Activated effector memory CD4-positive, alpha-beta T cell treated with anti-CD3 and anti-CD28 coated beads, Interleukin-2, amount 50 U/mL, for 16 hours (primary cell): ENCODE measurements at regions not wholly inside any gene's neighbourhood (a gene's known extent, or its start where the extent isn't known, plus 50 kb on each side); places are given as distances from the start of the nearest gene placed in this dataset.
"Not testable (repeated sequence)": the region's sequence is repeated elsewhere in the genome, so short reads cannot be mapped to it uniquely, and the experiment has no call there.

Source experiments
- DNase-seq: peaks from one replicate; pipeline ENCODE4 v3.0.0-alpha.2; 2020

DNA sequence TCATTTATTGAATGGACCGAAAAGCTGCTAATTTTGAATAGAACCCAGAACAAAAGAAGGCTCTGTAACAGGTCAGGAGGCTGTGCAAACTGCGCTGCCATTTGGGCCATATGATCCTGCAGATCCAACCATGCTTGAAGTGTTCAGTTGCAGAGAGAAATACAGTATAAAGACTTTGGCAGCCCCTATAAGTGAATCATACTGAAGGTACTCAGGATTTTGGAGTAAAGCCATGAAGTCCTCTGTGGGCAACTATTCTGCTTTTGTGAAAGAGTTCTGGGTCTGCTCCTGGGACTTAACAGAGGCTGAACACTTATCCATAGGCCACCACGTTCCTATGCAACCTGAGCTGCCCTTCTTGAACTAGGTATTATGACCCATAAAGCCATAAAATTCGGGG lies 1613.6 kb upstream of the PRMT6 start:
- no peak for DNase-seq

DNA sequence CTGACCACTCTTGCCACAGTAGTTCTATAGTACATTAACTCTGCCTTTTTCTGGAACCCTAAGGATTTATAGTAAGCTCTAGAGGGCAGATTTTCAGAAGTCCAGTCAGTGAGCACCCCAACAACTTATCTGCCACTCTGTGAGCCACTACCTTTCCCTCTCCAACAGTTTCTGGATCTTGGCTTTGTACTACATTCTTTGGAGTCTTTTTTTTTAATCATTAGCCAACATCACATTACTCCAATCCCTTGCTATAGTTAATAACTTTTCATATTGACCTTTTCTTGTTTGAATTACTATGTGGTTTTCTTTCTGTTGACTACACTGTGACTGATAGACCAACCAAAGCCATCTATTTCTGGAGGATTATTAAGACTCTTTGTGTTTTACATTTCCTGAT lies 1596.7 kb upstream of the PRMT6 start:
- DNase-seq, result no peak

DNA sequence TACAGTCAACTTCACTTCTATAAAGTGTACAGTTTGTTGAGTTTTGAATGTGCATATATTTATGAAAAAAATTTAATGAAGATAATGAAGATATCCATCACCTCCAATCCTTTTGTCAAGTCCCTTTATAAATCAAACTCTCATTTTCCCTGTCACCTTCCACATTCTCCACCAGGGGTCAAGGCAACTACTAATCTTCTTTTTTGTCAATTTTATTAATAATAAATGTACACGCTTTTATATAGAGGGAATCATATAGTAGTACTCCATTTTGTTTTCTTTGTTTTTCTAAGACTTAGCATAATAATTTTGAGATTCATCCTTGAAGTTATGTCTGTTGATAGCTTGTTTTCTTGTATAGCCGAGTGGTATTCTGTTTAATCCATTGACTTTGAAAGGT lies 1594.2 kb upstream of the PRMT6 start:
- no peak for DNase-seq

DNA sequence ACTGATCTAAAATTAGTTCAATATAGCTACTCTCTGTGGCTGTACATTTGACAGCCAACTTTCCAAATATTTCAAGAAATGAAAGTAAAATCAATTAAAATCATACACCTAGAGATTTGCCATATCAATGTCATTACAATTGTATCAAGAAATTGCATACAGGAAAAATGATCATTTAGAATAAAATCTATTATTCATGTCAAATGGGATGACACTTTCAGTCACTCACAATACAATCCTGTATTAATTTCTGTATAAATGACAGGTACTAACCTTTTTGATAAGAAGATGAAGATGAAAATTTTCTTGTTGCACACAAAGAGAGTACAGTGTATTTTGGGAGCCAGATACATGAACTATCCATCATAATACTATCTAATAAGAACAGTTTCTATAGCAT lies 1588.9 kb upstream of the PRMT6 start:
- DNase-seq, result no peak

DNA sequence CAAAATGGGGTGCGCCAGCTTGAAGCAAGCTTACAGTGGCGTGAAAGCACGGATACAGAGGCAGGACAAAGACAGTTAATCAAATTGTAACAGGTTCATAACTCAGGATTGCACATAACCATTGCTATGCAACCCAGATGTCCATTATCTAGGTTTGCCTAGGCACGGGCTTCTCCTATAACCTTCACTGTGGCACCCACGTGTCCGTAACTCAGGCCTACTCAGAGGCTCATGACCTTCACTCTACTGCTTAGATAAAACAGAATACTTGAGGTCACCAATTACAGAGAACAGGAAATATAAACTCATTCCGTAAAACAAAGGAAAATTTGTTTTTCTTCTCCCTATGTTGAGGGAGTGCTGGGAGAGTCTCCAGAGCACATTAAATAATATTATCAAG lies 1585.9 kb upstream of the PRMT6 start:
- DNase-seq, result not testable (repeated sequence)

DNA sequence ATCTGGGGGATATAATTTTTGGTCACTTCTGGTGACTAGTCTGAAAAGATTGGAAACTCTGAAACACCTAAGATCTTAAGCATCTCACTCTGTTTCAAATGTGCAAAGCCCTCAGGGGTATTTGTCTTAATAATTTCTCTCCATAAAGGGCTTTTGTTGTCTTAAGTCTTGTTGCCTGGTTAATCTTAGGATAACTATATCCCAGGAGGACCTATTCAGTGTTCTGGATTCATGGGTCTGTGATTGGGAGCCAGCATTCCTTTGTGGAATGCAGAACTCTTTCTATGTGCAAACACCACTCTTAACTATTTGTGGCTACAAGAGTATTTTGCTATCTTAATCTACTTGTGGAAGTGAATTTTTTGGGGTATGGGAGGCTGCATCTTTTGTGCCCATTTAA lies 1573.0 kb upstream of the PRMT6 start:
- no peak for DNase-seq

DNA sequence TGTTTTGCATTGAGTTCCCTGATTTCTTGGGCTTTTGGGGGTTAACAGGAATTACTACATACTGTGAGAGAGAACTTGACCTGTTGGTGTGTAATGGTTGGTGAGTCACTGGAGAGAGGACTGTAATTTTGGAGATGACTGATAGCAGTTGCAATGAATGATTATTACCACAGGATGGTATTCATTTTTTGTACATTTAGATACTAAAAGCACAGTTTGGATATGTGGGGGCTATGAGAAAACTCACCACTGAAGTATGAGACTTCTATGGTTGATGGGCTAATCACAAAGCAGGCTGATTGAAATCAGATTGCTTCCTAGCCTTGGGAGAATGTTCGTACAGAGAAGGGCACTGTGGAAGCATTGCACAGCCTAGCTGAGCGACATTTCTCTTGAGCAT lies 1571.3 kb upstream of the PRMT6 start:
- DNase-seq, result no peak

DNA sequence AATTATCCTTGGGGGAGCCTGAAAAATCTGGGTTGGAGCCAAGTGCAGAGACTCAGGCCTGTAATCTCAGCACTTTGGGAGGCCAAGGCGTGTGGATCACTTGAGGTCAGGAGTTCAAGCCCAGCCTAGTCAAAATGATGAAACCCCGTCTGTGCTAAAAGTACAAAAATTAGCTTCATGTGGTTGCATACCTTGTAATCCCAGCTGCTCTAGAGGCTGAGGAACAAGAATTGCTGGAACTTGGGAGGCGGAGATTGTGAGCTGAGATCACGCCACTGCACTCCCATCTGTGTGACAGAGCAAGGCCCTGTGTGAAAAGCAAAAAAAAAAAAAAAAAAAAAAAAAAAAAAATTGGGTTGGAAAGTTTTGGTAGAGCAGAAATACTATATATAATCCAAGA lies 1563.6 kb upstream of the PRMT6 start:
- DNase-seq, result no peak

DNA sequence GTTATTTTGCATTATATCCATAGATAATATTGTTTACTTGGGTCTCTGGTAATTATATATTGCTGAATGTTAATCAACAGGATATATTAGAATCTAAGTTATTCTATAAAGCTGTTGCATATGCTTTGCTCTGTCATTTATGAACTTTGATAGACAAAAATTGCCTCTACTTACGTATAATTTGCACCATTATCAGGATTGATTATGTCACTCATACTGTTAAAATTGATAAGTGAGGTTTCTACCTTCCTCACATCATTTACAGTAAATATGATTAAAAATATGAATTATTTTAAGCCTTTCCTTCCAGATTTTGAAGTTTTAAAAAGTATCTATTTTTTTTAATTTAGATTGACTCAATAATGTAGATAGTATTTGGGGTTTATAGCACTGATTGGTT lies 1540.4 kb upstream of the PRMT6 start:
- no peak for DNase-seq

DNA sequence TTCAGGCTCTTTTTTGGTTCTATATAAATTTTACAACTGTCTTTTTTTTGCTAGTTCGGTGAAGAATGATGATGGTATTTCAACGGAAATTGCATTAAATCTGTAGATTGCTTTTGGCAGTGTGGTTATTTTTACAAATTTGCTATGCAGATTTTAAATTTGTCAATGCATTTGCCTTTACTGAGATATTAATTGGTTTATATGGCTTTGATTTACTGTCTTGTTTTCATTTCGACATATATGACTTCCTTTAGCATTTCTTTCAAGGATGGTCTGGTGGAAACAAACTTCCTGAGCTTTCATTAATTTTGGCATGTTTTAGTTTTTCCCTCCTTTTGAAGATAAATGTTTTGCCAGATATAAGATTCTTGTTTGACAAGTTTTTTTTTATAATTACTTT lies 1522.5 kb upstream of the PRMT6 start:
- no peak for DNase-seq

DNA sequence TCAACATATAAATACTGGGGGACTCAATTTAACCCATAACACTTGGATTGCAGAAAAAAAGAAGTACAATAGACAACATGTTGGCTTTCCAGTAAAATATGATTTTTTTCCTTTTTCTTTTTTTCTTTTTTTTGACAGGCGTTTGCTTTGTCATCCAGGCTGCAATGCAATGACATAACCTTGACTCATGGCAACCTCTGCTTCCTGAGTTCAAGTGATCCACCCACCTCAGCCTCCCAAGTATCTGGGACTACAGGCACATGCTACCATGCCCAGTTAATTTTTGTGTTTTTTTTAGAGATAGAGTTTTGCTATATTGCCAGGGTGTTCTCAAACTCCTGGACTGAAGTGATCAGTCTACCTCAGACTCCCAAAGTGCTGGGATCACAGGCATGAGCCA lies 1512.0 kb upstream of the PRMT6 start:
- DNase-seq, result no peak

DNA sequence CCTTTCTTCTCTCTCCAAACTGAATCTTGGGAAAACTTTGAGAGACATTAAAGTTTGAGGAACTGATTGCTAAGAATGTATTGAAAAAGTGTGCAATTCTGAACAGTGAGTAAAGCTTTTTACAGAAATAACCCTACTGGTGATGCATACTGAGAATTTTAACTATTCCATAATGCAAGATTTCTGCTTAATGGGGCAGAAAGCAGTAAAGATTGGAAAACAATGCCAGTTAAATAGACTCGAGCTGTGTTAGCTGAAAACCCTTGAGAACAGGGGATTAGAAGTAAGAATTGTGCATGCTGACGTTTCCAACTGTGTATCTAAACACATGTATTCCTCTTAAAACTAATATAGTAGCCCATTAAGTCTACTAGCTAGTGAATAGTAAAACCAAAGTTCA lies 1500.2 kb upstream of the PRMT6 start:
- no peak for DNase-seq

DNA sequence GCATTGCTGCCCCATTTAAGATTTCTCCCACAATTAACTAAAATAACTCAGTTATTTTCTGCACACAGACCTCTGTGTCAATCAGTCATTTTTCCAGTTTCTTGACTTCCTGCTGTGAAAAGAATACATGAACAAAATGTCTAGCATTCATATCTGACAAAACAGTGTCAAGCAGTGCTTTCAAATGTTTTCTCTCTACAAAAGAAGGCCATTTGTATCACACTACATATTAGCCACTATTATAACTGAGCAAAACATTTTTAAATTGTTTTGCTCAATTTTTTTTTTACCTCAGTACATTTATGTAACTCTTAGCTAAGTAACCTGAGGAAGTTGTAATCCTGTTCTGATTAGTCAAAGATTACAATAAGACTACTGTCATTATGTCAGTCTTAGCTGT lies 1498.5 kb upstream of the PRMT6 start:
- DNase-seq, result no peak

DNA sequence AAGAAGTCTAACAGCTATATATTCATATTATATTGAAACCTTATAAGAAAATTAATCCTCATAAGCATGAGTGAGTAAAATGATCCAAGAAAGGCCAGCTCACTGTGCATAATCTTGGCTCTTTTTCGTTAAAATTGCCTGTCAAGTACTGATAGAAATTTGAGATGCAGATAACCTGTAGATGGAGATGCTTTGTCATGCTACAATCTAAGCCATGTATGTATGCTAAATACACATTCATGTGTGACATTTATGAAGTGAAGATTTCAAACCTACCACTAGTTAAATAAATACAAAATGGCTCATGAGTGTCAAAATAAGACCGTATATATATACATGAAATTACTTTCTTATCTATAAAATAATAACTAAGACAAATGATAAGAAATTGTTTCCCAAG lies 1491.5 kb upstream of the PRMT6 start:
- no peak for DNase-seq

DNA sequence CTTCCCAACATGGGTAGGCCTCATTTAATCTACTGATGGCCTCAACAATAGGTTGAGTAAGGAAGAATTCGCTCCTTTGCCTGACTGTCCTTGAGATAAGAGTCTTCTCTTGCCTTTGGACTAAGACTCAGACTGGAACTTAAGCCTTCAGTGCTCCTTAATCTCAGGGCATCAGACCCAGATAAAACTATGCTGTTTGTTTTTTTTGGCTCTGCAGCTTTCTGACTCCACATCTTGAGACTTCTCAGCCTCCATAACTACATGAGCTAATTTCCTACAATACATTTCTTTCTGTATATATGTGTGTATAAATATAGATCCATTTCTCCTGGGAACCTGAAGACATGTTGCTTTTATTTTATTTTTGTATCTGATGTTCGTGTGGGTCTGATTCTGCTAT lies 1470.7 kb upstream of the PRMT6 start:
- DNase-seq, result no peak

DNA sequence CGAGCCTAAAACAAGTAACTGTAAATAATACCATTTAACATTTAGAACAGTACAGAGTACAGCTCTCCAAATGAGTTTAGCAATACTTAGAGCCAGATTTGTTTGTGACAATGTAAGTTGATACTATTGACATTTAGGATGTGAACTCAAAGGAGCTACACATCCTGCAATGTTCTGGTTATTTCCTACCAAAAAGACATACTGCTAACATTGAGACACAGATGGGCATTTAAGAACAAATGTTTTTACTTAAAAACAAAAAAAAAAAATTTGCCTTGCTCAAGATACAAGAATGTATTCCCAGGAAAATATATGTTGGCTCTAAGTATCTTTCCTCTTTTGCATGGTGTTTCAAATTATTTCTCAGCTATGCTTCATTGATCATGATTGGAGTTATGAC lies 1464.8 kb upstream of the PRMT6 start:
- no peak for DNase-seq

DNA sequence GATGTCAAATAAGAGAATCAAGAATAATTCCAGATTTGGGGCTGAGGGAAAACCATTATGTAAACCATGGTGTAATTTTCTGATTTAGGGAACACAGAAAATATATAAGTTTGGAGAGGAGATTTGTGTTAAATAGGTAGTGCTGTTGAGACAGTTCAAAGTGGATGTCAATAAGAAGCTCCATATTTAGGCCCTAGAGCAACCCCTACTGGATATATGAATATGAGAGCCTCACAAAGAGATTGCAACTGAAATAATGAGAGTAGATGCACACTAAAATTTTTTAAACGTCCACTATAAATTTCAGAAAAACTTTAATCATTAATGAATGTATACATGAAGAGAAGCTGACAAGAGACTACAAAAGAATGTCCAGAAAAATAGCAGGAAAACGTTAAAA lies 1447.8 kb upstream of the PRMT6 start:
- no peak for DNase-seq

DNA sequence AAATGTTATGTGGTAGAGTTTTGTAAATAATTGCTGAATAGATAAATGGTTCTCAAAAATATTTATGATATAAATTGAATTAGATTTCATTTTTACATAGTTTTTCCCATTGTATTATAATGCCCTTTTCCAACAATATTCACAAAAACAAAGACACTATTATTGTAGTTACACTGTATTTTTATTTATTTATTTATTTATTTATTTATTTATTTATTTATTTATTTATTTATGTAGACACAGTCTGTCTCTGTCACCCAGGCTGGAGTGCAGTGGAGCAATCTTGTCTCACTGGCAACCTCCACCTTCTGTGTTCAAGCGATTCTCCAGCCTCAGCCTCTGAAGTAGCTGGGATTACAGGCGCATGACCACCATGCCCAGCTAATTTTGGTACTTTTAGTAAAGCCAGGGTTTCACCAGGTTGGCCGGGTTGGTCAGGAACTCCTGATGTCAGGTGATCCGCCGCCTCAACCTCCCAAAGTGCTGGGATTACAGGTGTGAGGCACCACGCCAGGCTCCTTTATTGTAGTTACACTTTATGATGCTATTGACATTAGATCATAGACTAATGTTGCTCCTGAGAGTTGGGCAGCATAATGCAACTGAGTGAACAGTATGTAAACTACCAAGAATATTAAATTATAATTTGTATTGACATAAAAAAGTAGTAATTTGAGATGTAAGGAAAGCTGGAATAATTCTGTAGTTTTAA lies 1430.0 kb upstream of the PRMT6 start:
- DNase-seq, result no peak

DNA sequence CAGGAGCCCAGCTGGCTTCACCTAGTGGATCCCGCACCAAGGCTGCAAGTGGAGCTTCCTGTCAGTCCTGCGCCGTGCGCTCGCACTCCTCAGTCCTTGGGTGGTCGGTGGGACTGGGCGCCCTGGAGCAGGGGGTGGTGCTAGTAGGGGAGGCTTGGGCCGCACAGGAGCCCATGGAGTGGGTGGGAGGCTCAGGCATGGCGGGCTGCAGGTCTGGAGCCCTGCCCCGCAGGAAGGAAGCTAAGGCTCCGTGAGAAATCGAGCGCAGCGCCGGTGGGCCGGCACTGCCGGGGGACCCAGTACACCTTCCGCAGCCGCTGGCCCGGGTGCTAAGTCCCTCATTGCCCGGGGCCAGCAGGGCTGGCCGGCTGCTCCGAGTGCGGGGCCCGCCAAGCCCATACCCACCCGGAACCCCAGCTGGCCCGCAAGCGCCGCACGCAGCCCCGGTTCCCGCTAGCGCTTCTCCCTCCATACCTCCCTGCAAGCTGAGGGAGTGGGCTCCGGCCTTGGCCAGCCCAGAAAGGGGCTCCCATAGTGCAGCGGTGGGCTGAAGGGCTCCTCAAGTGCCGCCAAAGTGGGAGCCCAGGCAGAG lies 1425.2 kb upstream of the PRMT6 start:
- not testable (repeated sequence) for DNase-seq

DNA sequence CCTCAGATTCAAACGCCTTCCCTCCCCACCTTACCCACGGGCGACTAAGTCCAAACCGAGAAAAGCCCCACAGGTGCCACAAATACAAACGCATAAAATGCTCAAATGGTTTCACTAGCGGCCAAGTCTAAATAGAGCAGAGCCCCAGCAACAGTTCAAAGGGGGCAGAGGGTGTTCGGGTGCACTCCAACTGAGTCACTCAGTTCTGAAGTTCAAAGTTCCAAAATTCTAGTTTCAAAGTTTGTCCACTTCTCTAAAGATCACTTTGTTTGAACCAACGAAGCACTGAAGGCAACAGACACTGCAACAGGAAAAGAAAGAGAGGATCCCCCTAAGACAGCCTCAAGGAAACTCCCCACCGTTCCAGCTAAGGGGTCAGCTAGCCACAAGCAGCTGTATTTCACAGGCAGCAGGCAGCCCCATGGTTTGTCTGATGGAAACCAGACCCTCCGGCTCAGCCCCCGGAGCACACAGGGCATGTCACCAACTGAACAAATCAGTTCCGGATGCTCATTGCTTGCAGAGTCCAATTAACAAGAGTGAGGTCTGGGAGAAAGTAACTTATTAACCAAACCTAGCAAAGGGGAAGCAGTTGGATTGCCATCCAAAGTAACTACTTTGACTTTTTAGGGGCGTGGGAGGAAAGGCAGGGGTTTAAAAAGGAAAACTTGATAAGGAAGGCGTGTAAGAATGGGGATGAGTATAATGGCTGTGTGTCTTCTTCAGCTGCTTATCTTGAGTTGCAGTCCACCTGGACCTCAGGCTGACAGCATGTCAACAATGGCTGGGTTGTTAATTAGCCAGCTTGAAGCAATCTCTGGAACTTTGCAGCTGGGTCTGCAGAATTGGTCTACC lies 1423.9 kb upstream of the PRMT6 start:
- no peak for DNase-seq

DNA sequence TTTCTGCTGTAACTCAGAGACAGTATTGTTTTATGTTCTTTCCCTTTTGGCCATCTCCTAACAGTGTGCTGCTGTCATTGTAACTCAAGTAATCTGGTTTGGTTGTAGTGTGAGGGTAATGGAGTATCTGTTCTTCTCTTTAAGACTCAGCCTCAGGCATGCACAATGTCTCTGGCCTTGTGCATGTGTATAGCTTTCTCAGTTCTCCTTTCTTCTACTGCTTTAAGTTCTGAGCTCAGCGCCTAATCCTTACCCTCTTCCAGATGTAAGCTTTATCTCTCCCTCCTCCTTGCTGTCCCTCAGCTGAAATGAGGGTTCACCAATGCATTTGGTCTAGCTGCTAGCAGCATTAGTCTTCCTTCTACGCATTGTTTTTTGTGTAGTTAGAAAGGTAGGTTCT lies 1420.4 kb upstream of the PRMT6 start:
- no peak for DNase-seq

DNA sequence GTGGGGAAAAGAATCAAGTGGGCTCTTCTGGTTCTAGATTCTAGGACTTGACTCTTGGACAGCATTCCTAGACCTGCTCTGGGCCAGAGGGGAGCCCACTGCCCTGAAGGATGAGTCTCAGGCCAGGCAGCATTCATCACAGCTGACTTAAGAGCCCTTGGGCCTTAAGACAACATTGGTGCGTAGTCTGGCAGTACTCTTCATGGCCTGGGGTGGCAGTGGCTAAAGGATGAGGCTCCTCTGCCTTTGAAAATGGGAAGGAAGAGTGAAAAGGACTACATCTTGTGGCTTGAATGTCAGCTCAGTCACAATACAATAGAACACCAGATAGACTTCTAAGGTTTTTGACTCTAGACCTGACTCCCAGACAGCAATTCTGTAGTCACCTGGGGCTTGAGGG lies 1415.1 kb upstream of the PRMT6 start:
- no peak for DNase-seq

DNA sequence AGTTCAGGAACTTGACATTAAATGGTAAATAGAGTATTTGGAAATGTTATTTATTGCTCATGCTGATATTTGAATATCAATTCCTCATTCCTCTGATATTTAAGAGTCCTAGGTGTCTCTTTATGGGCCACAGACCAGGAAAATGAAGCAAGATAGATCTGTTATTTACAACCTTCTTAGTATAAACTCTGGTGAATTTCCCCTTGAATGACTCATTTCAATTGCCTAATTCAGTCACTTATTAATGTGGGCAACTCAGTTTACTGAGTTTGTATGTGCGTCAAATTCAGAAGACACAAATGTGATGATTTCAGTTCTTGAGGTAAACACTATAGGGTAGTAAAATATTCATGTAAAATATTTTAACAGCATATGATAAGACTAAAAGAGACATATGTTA lies 1404.4 kb upstream of the PRMT6 start:
- DNase-seq, result no peak

DNA sequence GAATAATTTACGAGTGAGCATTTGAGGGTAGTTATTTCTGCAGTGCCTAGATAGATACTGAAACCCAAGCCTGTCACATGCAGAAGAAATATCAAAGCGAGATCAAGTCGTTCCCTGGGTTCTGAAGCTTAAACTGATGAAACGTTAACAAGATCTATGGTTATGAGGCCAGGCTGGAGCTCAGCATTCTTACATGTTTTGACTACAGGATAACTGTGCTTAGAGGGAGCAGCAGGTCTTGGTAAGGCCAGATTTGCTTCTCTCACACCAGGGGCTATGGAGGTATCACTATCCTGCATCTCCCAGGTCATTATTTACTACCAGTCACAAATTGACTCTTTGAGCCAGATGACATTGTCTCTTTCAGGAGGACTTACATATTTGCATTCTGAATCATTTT lies 1401.4 kb upstream of the PRMT6 start:
- no peak for DNase-seq
